ENCODE measurements at regions not wholly inside any gene's neighbourhood (a gene's known extent, or its start where the extent isn't known, plus 50 kb on each side); places are given as distances from the start of the nearest gene placed in this dataset.
"Not testable (repeated sequence)": the region's sequence is repeated elsewhere in the genome, so short reads cannot be mapped to it uniquely, and the experiment has no call there.

DNA sequence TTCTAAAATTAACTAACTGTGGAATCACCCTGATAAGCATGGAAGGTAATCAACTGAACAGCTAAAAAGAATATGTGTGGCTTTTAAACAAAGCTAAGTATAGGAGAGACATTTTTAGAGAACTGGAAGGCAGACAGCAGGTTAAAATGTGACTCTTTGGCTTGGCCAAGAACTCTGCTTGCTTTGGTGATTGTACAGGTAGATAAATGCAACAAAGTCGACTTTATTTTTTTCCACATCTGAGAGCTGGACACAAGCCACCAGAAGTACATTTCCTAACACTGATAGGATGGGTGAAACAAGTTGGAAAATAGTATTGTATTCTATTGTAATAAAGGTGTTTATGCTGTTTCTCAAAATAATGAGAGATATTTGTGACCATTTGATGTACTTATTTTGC, 84.1 kb downstream of the RBMX2 start:
- no peaks in the 10 kb centered on the region for H3K4me1 Mint-ChIP-seq (ENCODE audit: low read depth, unreplicated experiment)
- Histone ChIP-seq H3K27me3 (replicated peaks; ENCODE audit: control insufficient read depth, insufficient read depth, low read length) (no peaks in the 10 kb centered on the region), H3K36me3 (ENCODE audit: control insufficient read depth, insufficient read depth, low read length) (no peaks in the 10 kb centered on the region), H3K9me3 (no peaks in the 10 kb centered on the region), H3K4me3 (ENCODE audit: low read depth, low read length) (no peak overlapping the region), H3K4me1 (no peaks in the 10 kb centered on the region)
- no peak overlapping the region for H3K27ac Mint-ChIP-seq (ENCODE audit: unreplicated experiment)
- no peaks in the 10 kb centered on the region for H3K36me3 Mint-ChIP-seq (ENCODE audit: insufficient read depth, unreplicated experiment)
- POLR2A ChIA-PET = no interaction called here
- TF ChIP-seq, protein P1, sequence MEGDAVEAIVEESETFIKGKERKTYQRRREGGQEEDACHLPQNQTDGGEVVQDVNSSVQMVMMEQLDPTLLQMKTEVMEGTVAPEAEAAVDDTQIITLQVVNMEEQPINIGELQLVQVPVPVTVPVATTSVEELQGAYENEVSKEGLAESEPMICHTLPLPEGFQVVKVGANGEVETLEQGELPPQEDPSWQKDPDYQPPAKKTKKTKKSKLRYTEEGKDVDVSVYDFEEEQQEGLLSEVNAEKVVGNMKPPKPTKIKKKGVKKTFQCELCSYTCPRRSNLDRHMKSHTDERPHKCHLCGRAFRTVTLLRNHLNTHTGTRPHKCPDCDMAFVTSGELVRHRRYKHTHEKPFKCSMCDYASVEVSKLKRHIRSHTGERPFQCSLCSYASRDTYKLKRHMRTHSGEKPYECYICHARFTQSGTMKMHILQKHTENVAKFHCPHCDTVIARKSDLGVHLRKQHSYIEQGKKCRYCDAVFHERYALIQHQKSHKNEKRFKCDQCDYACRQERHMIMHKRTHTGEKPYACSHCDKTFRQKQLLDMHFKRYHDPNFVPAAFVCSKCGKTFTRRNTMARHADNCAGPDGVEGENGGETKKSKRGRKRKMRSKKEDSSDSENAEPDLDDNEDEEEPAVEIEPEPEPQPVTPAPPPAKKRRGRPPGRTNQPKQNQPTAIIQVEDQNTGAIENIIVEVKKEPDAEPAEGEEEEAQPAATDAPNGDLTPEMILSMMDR (IDR thresholded peaks at IDR 0.05; ENCODE audit: insufficient read depth in 1 of 2, low read depth in 1 of 2, low read length in 1 of 2, severe bottlenecking in 1 of 2, unreplicated experiment in 1 of 2) = no peak
- H3K27me3 Mint-ChIP-seq (ENCODE audit: insufficient read depth, unreplicated experiment) = peaks cover 3% of the 10 kb centered on the region
- no TSS peak for BruUV-seq (replicated peaks)
- no peak overlapping the region for H3K4me3 Mint-ChIP-seq (ENCODE audit: unreplicated experiment)
- no peak for DNase-seq
- H3K9me3 Mint-ChIP-seq (ENCODE audit: unreplicated experiment) = no peaks in the 10 kb centered on the region
- CTCF ChIA-PET = no interaction called here
- intact Hi-C loops (cut with micrococcal nuclease; ENCODE audit: unreplicated experiment) = no loop called here

GRCh38 chrX:130495502-130495901, 93.7 kb downstream of the RBMX2 start:
- H3K4me3 ChIP-seq (ENCODE audit: low read depth, low read length); POLR2A ChIA-PET; DNase-seq; H3K9me3 ChIP-seq; BruUV-seq (replicated peaks); intact Hi-C loops (cut with micrococcal nuclease; ENCODE audit: unreplicated experiment); H3K4me1 Mint-ChIP-seq (ENCODE audit: low read depth, unreplicated experiment); H3K27me3 ChIP-seq (replicated peaks; ENCODE audit: control insufficient read depth, insufficient read depth, low read length); H3K27ac Mint-ChIP-seq (ENCODE audit: unreplicated experiment); H3K4me3 Mint-ChIP-seq (ENCODE audit: unreplicated experiment); H3K4me1 ChIP-seq; H3K9me3 Mint-ChIP-seq (ENCODE audit: unreplicated experiment); CTCF ChIA-PET; H3K36me3 ChIP-seq (ENCODE audit: control insufficient read depth, insufficient read depth, low read length); H3K36me3 Mint-ChIP-seq (ENCODE audit: insufficient read depth, unreplicated experiment): not testable (repeated sequence)
- peaks cover 11% of the 10 kb centered on the region for H3K27me3 Mint-ChIP-seq (ENCODE audit: insufficient read depth, unreplicated experiment)

DNA sequence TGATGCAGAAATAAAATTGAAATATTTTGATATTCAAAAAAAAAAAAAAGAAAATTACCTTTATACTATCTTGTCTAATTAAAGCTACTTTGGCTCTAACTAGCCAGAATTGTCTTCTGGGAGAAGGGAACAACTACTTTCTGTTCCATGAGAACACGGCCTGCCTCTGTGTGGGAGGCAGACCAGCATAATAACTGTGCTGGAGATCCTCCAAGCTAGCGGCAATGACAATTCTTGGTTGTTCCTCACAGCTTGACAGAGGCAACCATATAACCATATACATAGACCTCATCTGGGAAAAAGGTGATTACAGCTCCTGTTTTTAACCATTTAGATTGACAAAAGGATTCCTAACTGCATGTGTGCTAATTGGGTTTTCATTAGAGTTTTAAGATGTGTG, 95.7 kb downstream of the RBMX2 start:
- POLR2A ChIA-PET = no interaction called here
- Mint-ChIP-seq H3K36me3 (ENCODE audit: insufficient read depth, unreplicated experiment) (no peaks in the 10 kb centered on the region), H3K4me1 (ENCODE audit: low read depth, unreplicated experiment) (no peaks in the 10 kb centered on the region)

More for the DNA sequence above, 95.7 kb downstream of the RBMX2 start:
- no peaks in the 10 kb centered on the region for H3K9me3 Mint-ChIP-seq (ENCODE audit: unreplicated experiment)
- intact Hi-C loops (cut with micrococcal nuclease; ENCODE audit: unreplicated experiment) = no loop called here
- H3K27me3 Mint-ChIP-seq (ENCODE audit: insufficient read depth, unreplicated experiment) = peaks cover 11% of the 10 kb centered on the region
- H3K36me3 ChIP-seq (ENCODE audit: control insufficient read depth, insufficient read depth, low read length) = no peaks in the 10 kb centered on the region
- no TSS peak for BruUV-seq (replicated peaks)
- H3K9me3 ChIP-seq = no peaks in the 10 kb centered on the region
- H3K27ac Mint-ChIP-seq (ENCODE audit: unreplicated experiment) = no peak overlapping the region
- TF ChIP-seq, protein P1 (IDR thresholded peaks at IDR 0.05; ENCODE audit: insufficient read depth in 1 of 2, low read depth in 1 of 2, low read length in 1 of 2, severe bottlenecking in 1 of 2, unreplicated experiment in 1 of 2) = no peak
- H3K4me3 ChIP-seq (ENCODE audit: low read depth, low read length) = no peak overlapping the region
- no peak overlapping the region for H3K4me3 Mint-ChIP-seq (ENCODE audit: unreplicated experiment)
- CTCF ChIA-PET = no interaction called here
- no peaks in the 10 kb centered on the region for H3K4me1 ChIP-seq
- no peak for DNase-seq
- no peaks in the 10 kb centered on the region for H3K27me3 ChIP-seq (replicated peaks; ENCODE audit: control insufficient read depth, insufficient read depth, low read length)
